ENCODE measurements at regions not wholly inside any gene's neighbourhood (a gene's known extent, or its start where the extent isn't known, plus 50 kb on each side); places are given as distances from the start of the nearest gene placed in this dataset.

DNA sequence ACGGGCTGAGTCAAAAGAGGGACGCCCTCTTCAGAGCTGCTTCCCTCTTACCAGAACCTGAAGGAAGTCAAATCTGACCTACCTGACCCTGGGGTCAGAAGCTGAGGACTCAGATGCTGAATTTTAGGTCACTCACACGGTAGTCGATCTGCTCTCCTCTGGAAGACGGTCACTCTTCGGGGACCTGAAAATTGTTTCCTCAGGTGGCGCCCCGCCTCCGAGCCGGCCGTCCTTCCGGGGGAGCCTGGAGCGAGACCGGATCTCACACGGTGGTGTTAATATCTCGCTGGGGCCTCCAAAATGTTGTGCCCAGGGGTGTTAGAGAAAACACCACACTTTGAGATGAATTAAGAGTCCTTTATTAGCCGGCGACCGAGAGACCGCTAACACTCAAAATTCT, 737.2 kb downstream of the SI start:
- TF ChIP-seq, protein P1, sequence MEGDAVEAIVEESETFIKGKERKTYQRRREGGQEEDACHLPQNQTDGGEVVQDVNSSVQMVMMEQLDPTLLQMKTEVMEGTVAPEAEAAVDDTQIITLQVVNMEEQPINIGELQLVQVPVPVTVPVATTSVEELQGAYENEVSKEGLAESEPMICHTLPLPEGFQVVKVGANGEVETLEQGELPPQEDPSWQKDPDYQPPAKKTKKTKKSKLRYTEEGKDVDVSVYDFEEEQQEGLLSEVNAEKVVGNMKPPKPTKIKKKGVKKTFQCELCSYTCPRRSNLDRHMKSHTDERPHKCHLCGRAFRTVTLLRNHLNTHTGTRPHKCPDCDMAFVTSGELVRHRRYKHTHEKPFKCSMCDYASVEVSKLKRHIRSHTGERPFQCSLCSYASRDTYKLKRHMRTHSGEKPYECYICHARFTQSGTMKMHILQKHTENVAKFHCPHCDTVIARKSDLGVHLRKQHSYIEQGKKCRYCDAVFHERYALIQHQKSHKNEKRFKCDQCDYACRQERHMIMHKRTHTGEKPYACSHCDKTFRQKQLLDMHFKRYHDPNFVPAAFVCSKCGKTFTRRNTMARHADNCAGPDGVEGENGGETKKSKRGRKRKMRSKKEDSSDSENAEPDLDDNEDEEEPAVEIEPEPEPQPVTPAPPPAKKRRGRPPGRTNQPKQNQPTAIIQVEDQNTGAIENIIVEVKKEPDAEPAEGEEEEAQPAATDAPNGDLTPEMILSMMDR (conservative IDR thresholded peaks at IDR 0.05; ENCODE audit: low read length): no peak
- no peak for DNase-seq (ENCODE audit: low read depth)
- H3K4me3 ChIP-seq (ENCODE audit: low read length): no peak overlapping the region

DNA sequence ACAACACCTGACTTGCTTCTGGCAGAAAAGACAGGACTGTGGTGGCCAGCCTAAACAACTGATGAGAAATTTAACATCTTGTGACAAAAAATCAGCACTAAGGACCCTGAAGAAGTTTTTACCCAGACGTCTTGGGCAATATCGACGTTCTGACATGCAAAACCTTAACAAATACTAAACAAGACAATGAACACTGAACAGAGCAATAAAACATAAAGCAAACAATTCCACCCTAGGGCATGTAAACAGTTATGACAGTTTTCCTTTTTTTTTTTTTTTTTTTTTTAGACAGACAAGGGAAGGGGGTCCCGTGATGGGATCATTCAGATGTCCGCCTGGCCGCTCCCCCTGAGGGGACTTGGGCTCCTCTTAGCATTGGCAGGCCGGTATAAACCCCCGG, 738.0 kb downstream of the SI start:
- TF ChIP-seq, protein P1 (conservative IDR thresholded peaks at IDR 0.05; ENCODE audit: low read length): no peak
- no peak for DNase-seq (ENCODE audit: low read depth)
- no peak overlapping the region for H3K4me3 ChIP-seq (ENCODE audit: low read length)

DNA sequence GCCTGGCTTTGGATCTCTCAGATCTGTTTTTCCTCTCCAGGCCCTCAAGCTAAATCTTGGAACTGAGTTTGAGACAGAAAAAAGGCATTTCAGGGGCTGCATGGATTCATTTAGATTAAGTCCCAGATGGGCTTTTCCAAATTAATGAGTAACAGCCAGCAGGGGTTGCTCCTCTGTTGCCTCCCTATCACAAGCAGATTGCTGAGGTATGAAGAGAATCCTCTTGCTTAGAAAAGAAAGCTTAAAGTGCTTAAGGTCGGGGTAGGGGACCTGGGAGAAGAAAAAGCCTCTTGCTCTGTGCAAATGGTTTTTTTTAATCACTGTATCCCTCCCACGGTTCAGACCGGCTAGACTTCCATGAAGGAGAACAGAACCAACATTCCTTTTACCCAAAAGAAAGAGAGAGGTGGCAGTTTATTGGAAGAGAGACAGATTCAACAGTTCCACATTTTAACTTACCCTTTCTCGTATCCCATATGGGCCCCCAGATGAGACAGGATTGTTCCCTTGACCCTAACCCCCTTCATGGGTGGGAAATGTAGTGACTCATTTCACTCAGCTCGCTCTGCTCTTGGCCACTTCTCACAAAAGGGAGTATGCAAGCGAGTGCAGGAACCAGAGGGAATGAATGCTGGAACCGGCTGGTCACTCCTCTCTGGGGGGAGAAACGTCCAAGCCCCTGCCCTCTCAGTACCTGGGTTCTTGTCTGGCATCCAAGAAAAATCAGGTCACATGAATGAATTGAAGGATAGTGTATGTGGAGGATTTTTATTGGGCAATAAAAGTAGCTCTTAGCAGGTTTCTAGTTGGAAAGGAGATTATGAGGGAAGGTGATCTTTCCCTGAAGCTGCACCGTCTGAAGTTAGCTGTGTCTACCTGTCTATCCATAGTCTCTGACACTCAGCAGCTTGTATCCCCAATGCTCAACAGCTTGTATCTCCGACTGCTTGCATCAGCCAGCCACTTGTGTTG, 745.2 kb downstream of the SI start:
- DNase-seq (ENCODE audit: low read depth): no peak
- no peak overlapping the region for H3K4me3 ChIP-seq (ENCODE audit: low read length)
- TF ChIP-seq, protein P1 (conservative IDR thresholded peaks at IDR 0.05; ENCODE audit: low read length): no peak

DNA sequence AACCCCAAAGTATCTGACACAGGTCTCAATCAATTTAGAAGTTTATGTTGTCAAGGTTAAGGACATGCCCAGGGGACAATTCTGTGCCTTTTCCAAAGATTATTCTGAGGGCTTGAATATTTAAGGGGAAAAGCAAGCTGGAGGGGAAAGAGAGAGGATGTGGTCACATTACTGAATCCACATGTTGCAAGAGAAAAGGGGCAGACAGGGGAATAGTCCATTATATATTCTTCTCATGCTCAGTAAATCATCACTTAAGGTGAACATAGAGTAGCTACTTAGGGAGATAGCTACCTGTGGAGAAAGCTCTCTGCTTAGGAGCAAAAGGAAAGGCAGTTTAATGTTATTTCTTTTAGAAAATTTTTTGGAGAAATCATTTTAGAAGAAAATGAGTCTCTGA, 751.6 kb downstream of the SI start:
- TF ChIP-seq, protein P1 (conservative IDR thresholded peaks at IDR 0.05; ENCODE audit: low read length): no peak
- no peak for DNase-seq (ENCODE audit: low read depth)
- no peak overlapping the region for H3K4me3 ChIP-seq (ENCODE audit: low read length)

DNA sequence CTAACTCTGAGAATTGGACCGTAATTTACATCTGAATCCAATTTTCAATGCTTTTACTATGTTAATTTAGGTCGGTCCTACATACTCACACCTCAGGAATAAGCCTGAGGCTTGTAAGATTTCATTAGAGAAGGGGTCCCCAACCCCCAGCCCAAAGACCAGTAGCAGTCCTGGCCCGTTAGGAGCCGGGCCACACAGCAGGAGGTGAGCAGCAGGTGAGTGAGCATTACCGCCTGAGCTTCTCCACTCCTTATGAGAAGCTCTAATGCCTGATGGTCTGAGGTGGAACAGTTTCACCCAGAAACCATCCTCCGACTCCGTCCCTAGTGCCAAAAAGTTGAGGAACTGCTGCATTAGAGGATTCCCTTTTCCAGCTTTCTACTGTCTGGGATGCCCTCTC, 757.3 kb downstream of the SI start:
- TF ChIP-seq, protein P1 (conservative IDR thresholded peaks at IDR 0.05; ENCODE audit: low read length): no peak
- H3K4me3 ChIP-seq (ENCODE audit: low read length): no peak overlapping the region
- no peak for DNase-seq (ENCODE audit: low read depth)

DNA sequence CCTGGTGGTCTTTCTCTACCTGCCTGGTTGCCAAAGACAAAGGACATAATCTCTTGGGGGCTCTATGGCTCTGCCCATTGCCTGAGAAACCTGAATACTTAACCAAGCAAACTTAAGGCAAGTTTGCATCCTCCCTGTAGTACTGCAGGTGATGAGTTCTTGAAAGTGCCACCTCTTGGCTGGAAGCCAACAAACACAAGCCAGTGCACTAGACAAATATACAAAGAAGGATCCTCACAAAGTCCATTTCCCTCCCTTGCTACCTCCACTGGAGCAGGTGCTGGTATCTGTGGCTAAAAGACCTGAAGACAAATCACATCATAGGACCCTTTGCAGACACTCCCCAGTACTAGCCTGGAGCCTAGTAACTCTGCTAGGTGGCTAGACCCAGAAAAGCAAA, 772.3 kb downstream of the SI start:
- H3K4me3 ChIP-seq (ENCODE audit: low read length): no peak overlapping the region
- no peak for DNase-seq (ENCODE audit: low read depth)
- TF ChIP-seq, protein P1 (conservative IDR thresholded peaks at IDR 0.05; ENCODE audit: low read length): no peak

DNA sequence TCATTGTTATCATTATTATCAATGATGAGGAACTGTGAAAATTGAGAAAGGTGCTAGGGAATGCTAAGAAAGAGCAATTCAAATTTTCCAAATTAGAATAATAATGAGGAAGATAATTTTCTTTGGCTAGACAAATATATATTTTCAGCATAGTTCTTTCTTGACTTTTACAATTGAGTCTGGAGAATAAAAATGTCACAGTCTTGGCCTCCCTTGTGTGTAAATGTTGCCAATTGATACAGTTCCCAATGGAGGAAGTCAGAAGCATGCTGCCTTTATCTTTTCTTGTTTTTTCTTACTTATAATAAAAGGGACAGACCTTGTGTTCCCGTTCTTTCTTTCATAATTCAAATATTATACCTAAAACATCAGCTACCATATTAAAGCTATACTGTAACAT, 774.4 kb downstream of the SI start:
- no peak for DNase-seq (ENCODE audit: low read depth)
- H3K4me3 ChIP-seq (ENCODE audit: low read length): no peak overlapping the region
- TF ChIP-seq, protein P1 (conservative IDR thresholded peaks at IDR 0.05; ENCODE audit: low read length): no peak
